ENCODE measurements at regions not wholly inside any gene's neighbourhood (a gene's known extent, or its start where the extent isn't known, plus 50 kb on each side); places are given as distances from the start of the nearest gene placed in this dataset.

- in situ Hi-C loops (cut with MboI; ENCODE audit: low sequenced_read_pairs), result loop anchor here (10.0 kb wide), 1 partner anchor 59 kb away; no protein-coding TSS in a partner anchor
- H2AK5ac ChIP-seq (ENCODE audit: low read depth, low read length), result no peak overlapping the region
- H3K14ac ChIP-seq (replicated peaks; ENCODE audit: low read depth, low read length), result no peak overlapping the region
- ATAC-seq (ENCODE audit: low read depth) (no peak), DNase-seq (no peak)
- no peak overlapping the region for H3K27ac ChIP-seq (ENCODE audit: insufficient read depth, low read length)
- no peak overlapping the region for H3K23ac ChIP-seq (ENCODE audit: low read depth, low read length)
- no peak overlapping the region for H2BK5ac ChIP-seq (ENCODE audit: low read depth, low read length, poor library complexity, severe bottlenecking)
- H2AK9ac ChIP-seq (replicated peaks; ENCODE audit: low read depth, low read length, poor library complexity), result no peak overlapping the region
- no peak overlapping the region for H2AFZ ChIP-seq (replicated peaks; ENCODE audit: low read length, poor library complexity)
- no peak overlapping the region for H4K91ac ChIP-seq (ENCODE audit: insufficient read depth, low read depth, low read length)
- no peak overlapping the region for H2BK20ac ChIP-seq (ENCODE audit: low read depth, low read length)
- dilution Hi-C loops (cut with HindIII; ENCODE audit: low sequenced_read_pairs, unreplicated experiment), result no loop called here
- H3K4me2 ChIP-seq (ENCODE audit: low read depth, low read length), result no peak overlapping the region
- no peak overlapping the region for H3K56ac ChIP-seq (ENCODE audit: extremely low read depth, insufficient read depth, low read length)
- no peaks in the 10 kb centered on the region for H3K36me3 ChIP-seq (ENCODE audit: control insufficient read depth, insufficient read depth, low read length)
- no peak overlapping the region for H3K9ac ChIP-seq (ENCODE audit: low read depth, low read length)
- H4K5ac ChIP-seq (ENCODE audit: low read depth, low read length), result no peak overlapping the region
- no peaks in the 10 kb centered on the region for H3K9me1 ChIP-seq (ENCODE audit: insufficient read depth, low read length)
- no CpG with 5 or more reads among the region's 7 CpGs for WGBS, 2 experiments (ENCODE audit: extremely low coverage in 2 of 2, insufficient read length in 1 of 2)
- H3K9me3 ChIP-seq (ENCODE audit: control insufficient read depth, insufficient read depth, low read length), result peaks cover 18% of the 10 kb centered on the region
- H4K20me1 ChIP-seq (ENCODE audit: insufficient read depth, low read length), result no peaks in the 10 kb centered on the region
- ChIA-PET POLR2A (ENCODE audit: unreplicated experiment) (interaction anchor here (0.5 kb wide), 1 partner anchor 35 kb away, joined by 3 read pairs; no protein-coding TSS in a partner anchor), CTCF (no interaction called here)
- H3K4me1 ChIP-seq (ENCODE audit: control insufficient read depth, insufficient read depth, low read length), result no peaks in the 10 kb centered on the region
- no peaks in the 10 kb centered on the region for H3K27me3 ChIP-seq (ENCODE audit: control insufficient read depth, insufficient read depth, low read length)
- H3K79me1 ChIP-seq (ENCODE audit: low read depth in 1 of 2, low read length in 2 of 2), result no peaks in the 10 kb centered on the region
- H3K18ac ChIP-seq (ENCODE audit: low read depth, low read length), result no peak overlapping the region
- TF ChIP-seq MXI1 (IDR thresholded peaks at IDR 0.05; ENCODE audit: borderline replicate concordance, low read depth, low read length) (no peak), MAZ (IDR thresholded peaks at IDR 0.05; ENCODE audit: borderline replicate concordance, low read depth, low read length) (no peak), POLR2A (IDR thresholded peaks at IDR 0.05; ENCODE audit: low read depth, low read length) (no peak), ELK1 (IDR thresholded peaks at IDR 0.05; ENCODE audit: borderline replicate concordance, low read depth, low read length) (no peak), NFE2L2 (IDR thresholded peaks at IDR 0.05; ENCODE audit: low read depth, low read length) (no peak), CHD1 (IDR thresholded peaks at IDR 0.05; ENCODE audit: low read depth, low read length) (no peak), RCOR1 (IDR thresholded peaks at IDR 0.05; ENCODE audit: insufficient replicate concordance, low read length) (no peak), RFX5 (IDR thresholded peaks at IDR 0.05; ENCODE audit: low read depth, low read length) (no peak), BHLHE40 (IDR thresholded peaks at IDR 0.05; ENCODE audit: low read depth, low read length) (no peak), USF2 (IDR thresholded peaks at IDR 0.05; ENCODE audit: low read depth, low read length) (no peak), MAFK (IDR thresholded peaks at IDR 0.05; ENCODE audit: low read depth, low read length) (no peak), FOS (IDR thresholded peaks at IDR 0.05; ENCODE audit: low read depth, low read length) (no peak), RAD21 (IDR thresholded peaks at IDR 0.05; ENCODE audit: low read length) (no peak), CEBPB (IDR thresholded peaks at IDR 0.05; ENCODE audit: low read depth, low read length) (no peak), SMC3 (IDR thresholded peaks at IDR 0.05; ENCODE audit: low read depth, low read length) (no peak), CTCF (conservative IDR thresholded peaks at IDR 0.05; ENCODE audit: low read depth, low read length) (no peak)
- H3K4ac ChIP-seq (ENCODE audit: low read depth, low read length), result no peak overlapping the region
- no peak overlapping the region for H3K4me3 ChIP-seq (ENCODE audit: insufficient read depth, low read depth, low read length)
- H2BK15ac ChIP-seq (ENCODE audit: low read depth, low read length), result no peak overlapping the region
- intact Hi-C loops (cut with micrococcal nuclease), result no loop called here
- H2BK120ac ChIP-seq (ENCODE audit: low read depth, low read length), result no peak overlapping the region
- BruUV-seq (replicated peaks), result no TSS peak
- no peak overlapping the region for H4K8ac ChIP-seq (ENCODE audit: low read depth in 2 of 2, low read length in 2 of 2)
Measured at GRCh38 chr22:47954107-47954506, 1191.7 kb downstream of the TBC1D22A start.

All from IMR-90 (cell line).